MM.1S (cell line): ENCODE measurements at regions not wholly inside any gene's neighbourhood (a gene's known extent, or its start where the extent isn't known, plus 50 kb on each side); places are given as distances from the start of the nearest gene placed in this dataset.

Experiments
- DNase-seq: peaks from one replicate; pipeline ENCODE4 v3.0.0-alpha.2; 2015
- H2AFZ ChIP-seq: fragments of 300-600 bp; sonication (generic); 2 replicates; pipeline ENCODE4 v1.6.0; 2016; ENCODE audit warnings: antibody characterized with exemption, low read length
- H3F3A ChIP-seq: fragments of 300-600 bp; sonication (generic); 2 replicates; pipeline ENCODE4 v1.6.1; 2016; ENCODE audit warnings: mild to moderate bottlenecking, antibody characterized with exemption, low read length, moderate library complexity, mixed read lengths; ENCODE audit not compliant: insufficient read depth
- H3K27ac ChIP-seq: fragments of 300-600 bp; sonication (generic); 2 replicates; pipeline ENCODE4 v1.5.1; 2016; ENCODE audit warnings: mild to moderate bottlenecking, low read length
- H3K27me3 ChIP-seq: fragments of 300-600 bp; sonication (generic); replicated peaks from 2 replicates; pipeline ENCODE4 v1.6.0; 2016; ENCODE audit warnings: low read length; ENCODE audit not compliant: insufficient read depth
- H3K36me3 ChIP-seq: fragments of 300-600 bp; sonication (generic); replicated peaks from 2 replicates; pipeline ENCODE4 v1.6.1; 2016; ENCODE audit warnings: mild to moderate bottlenecking, low read length, mixed read lengths; ENCODE audit not compliant: insufficient read depth
- H3K4me1 ChIP-seq: fragments of 300-600 bp; sonication (generic); 2 replicates; pipeline ENCODE4 v1.6.1; 2016; ENCODE audit warnings: low read length, mixed read lengths
- H3K4me2 ChIP-seq: fragments of 300-600 bp; sonication (generic); 2 replicates; pipeline ENCODE4 v1.6.0; 2016; ENCODE audit warnings: low read depth, low read length
- H3K4me3 ChIP-seq: fragments of 300-600 bp; sonication (generic); 2 replicates; pipeline ENCODE4 v1.5.1; 2016; ENCODE audit warnings: low read length, mixed read lengths
- H3K79me2 ChIP-seq: fragments of 300-600 bp; sonication (generic); 2 replicates; pipeline ENCODE4 v1.6.1; 2016; ENCODE audit warnings: mixed run types, low read length, mixed read lengths
- H3K9ac ChIP-seq: fragments of 300-600 bp; sonication (generic); 2 replicates; pipeline ENCODE4 v1.6.1; 2016; ENCODE audit warnings: low read length, mixed read lengths
- H3K9me2 ChIP-seq: fragments of 300-600 bp; sonication (generic); replicated peaks from 2 replicates; pipeline ENCODE4 v1.6.1; 2016; ENCODE audit warnings: mild to moderate bottlenecking, low read length, mixed read lengths; ENCODE audit not compliant: insufficient read depth
- H3K9me3 ChIP-seq: fragments of 300-600 bp; sonication (generic); replicated peaks from 2 replicates; pipeline ENCODE4 v1.6.1; 2016; ENCODE audit warnings: mild to moderate bottlenecking, low read length, mixed read lengths; ENCODE audit not compliant: insufficient read depth
- H4K20me1 ChIP-seq: fragments of 300-600 bp; sonication (generic); 2 replicates; pipeline ENCODE4 v1.6.1; 2016; ENCODE audit warnings: mild to moderate bottlenecking, low read length, moderate library complexity, mixed read lengths; ENCODE audit not compliant: insufficient read depth
- EZH2 ChIP-seq: fragments of 300-600 bp; sonication (generic); optimal IDR thresholded peaks from 2 replicates; pipeline ENCODE3; 2017; ENCODE audit warnings: low read depth, mild to moderate bottlenecking, antibody characterized with exemption, low read length, mixed read lengths
- EZH2phosphoT487 ChIP-seq: fragments of 300-600 bp; sonication (generic); IDR thresholded peaks from 2 replicates; pipeline ENCODE4 v1.6.1; 2018; ENCODE audit warnings: antibody characterized with exemption, low read length
- TF ChIP-seq, protein P1 (sequence below): fragments of 300-600 bp; sonication (generic); IDR thresholded peaks from 2 replicates; pipeline ENCODE4 v1.5.1; 2016; ENCODE audit warnings: antibody characterized with exemption, low read length, mixed read lengths

DNA sequence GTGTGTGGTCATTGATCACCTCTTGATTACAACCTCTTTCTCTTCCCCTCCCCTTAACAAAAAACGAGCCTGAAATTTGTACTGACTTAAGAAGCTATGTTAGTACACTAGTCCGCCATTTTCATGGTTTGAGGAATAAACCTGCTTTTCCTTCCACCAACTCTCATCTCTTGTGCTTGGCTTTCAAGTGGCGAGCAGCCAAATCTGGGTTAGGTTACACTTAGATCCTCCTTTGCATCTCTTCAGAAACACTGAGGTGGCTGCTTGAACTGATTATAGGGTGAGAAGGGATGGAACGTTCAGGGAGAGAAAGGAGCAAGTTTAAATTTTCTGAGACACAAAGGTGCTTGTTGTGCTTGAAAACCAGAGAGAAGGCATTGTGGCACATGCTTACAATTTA lies 2171.4 kb downstream of the LRRC4C start:
- no peak overlapping the region for H2AFZ ChIP-seq
- no peak overlapping the region for H3K27ac ChIP-seq
- no peak overlapping the region for H3K9ac ChIP-seq
- DNase-seq: no peak
- no peaks in the 10 kb centered on the region for H3K79me2 ChIP-seq
- H3K9me3 ChIP-seq: no peaks in the 10 kb centered on the region
- no peaks in the 10 kb centered on the region for H3K27me3 ChIP-seq
- TF ChIP-seq, protein P1, sequence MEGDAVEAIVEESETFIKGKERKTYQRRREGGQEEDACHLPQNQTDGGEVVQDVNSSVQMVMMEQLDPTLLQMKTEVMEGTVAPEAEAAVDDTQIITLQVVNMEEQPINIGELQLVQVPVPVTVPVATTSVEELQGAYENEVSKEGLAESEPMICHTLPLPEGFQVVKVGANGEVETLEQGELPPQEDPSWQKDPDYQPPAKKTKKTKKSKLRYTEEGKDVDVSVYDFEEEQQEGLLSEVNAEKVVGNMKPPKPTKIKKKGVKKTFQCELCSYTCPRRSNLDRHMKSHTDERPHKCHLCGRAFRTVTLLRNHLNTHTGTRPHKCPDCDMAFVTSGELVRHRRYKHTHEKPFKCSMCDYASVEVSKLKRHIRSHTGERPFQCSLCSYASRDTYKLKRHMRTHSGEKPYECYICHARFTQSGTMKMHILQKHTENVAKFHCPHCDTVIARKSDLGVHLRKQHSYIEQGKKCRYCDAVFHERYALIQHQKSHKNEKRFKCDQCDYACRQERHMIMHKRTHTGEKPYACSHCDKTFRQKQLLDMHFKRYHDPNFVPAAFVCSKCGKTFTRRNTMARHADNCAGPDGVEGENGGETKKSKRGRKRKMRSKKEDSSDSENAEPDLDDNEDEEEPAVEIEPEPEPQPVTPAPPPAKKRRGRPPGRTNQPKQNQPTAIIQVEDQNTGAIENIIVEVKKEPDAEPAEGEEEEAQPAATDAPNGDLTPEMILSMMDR: no peak
- no peaks in the 10 kb centered on the region for H3K36me3 ChIP-seq
- no peaks in the 10 kb centered on the region for H4K20me1 ChIP-seq
- no peak overlapping the region for H3K4me3 ChIP-seq
- no peaks in the 10 kb centered on the region for H3F3A ChIP-seq
- H3K4me1 ChIP-seq: no peaks in the 10 kb centered on the region
- H3K9me2 ChIP-seq: no peaks in the 10 kb centered on the region
- H3K4me2 ChIP-seq: no peak overlapping the region

DNA sequence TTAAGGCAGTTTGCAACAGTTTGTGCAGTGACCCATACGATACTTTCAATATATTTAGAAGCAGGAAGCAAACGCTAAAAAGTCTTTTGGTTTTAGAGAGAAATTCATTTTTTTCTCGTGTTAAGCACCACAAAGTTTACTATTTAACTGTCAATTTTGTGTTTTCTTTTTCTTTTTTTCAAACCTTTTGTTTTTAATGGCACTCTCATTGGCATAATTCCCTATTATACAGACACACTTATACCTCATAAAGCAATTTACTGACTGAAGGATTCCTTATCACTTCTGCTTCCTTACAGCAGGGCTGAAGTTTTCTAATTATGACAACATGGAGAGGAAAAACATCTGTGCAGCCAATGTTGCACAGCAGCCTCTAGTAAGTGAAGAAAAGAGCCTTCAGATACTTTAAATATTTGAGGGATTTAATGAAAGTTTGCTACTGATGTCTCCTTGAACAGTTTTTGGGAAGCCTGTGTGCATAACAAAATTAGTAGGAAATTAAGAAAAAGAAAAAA lies 2191.2 kb downstream of the LRRC4C start:
- no peaks in the 10 kb centered on the region for H3F3A ChIP-seq
- H3K79me2 ChIP-seq: no peaks in the 10 kb centered on the region
- H3K9ac ChIP-seq: no peak overlapping the region
- H3K9me3 ChIP-seq: no peaks in the 10 kb centered on the region
- no peaks in the 10 kb centered on the region for H4K20me1 ChIP-seq
- no peaks in the 10 kb centered on the region for H3K36me3 ChIP-seq
- no peak overlapping the region for H2AFZ ChIP-seq
- H3K4me1 ChIP-seq: no peaks in the 10 kb centered on the region
- no peak overlapping the region for H3K4me2 ChIP-seq
- no peak for DNase-seq
- TF ChIP-seq EZH2 (no peak), EZH2phosphoT487 (no peak)
- TF ChIP-seq, protein P1: no peak
- H3K9me2 ChIP-seq: no peaks in the 10 kb centered on the region
- no peak overlapping the region for H3K27ac ChIP-seq
- H3K27me3 ChIP-seq: no peaks in the 10 kb centered on the region
- no peak overlapping the region for H3K4me3 ChIP-seq

DNA sequence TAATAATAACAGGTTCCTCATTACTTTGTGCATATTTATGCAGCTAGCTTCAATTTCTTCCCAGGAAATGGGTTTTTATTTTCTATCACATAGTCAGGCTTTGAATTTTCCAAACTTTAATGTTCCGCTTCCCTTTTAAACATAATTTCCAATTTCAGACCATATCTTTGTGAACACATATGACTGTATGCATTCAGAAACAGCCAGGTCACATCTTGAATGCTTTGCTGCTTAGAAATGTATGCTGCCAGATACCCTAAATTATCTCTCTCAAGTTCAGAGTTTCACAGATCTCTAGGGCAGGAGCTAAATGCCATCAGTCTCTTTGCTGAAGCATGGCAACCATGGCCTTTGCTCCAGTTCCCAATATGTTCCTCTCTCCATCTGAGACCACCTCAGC lies 2203.8 kb downstream of the LRRC4C start:
- no peaks in the 10 kb centered on the region for H4K20me1 ChIP-seq
- H3F3A ChIP-seq: no peaks in the 10 kb centered on the region
- H2AFZ ChIP-seq: no peak overlapping the region
- TF ChIP-seq EZH2phosphoT487: no peak
- H3K9ac ChIP-seq: no peak overlapping the region
- H3K4me1 ChIP-seq: no peaks in the 10 kb centered on the region
- no peaks in the 10 kb centered on the region for H3K36me3 ChIP-seq
- H3K4me3 ChIP-seq: no peak overlapping the region
- H3K27ac ChIP-seq: no peak overlapping the region
- no peaks in the 10 kb centered on the region for H3K9me3 ChIP-seq
- H3K9me2 ChIP-seq: no peaks in the 10 kb centered on the region
- no peak for DNase-seq
- H3K4me2 ChIP-seq: no peak overlapping the region
- H3K79me2 ChIP-seq: no peaks in the 10 kb centered on the region
- no peaks in the 10 kb centered on the region for H3K27me3 ChIP-seq

DNA sequence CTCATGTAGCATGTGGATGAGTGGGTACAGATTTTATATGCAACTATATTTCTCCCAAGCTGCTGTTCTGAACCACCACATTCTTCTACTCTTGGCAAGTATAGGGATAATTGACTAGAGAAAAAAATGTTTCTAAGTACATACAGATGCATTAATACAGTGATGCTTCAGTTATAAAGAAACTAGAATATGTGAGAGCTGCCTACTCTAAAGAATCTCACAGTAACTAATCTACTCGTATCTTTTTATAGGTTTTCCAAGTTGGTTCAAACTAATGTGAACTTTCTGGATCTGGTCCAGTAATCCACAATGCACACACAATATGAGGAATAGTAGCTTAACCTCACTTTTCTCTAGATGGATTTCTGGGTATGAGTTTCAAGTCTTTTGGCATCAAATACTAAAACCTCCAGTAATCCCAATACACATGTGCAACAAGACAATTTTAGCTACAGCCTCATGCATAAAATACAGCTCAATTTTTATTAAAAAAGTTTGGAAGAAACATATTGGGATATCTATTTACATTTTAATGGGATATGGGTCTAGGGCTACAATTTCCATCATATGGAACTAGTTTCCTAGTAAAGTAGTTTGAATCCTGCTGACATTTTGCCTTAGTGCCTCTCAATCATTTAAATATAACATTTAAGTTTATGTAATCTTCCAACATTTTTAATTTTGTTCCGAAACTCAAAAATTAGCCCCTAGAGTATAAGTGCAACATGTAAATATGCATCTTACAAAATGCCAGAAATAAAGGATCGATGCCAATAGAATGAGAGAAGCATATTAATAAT lies 2209.7 kb downstream of the LRRC4C start:
- no peak for DNase-seq

More for the DNA sequence above, 2209.7 kb downstream of the LRRC4C start:
- H3K36me3 ChIP-seq: no peaks in the 10 kb centered on the region
- no peaks in the 10 kb centered on the region for H3K4me1 ChIP-seq
- no peaks in the 10 kb centered on the region for H3K79me2 ChIP-seq
- no peaks in the 10 kb centered on the region for H3K9me3 ChIP-seq
- H3K9me2 ChIP-seq: no peaks in the 10 kb centered on the region
- H3K27ac ChIP-seq: no peak overlapping the region
- H3K4me2 ChIP-seq: no peak overlapping the region
- H3K4me3 ChIP-seq: no peak overlapping the region
- no peaks in the 10 kb centered on the region for H4K20me1 ChIP-seq
- no peak overlapping the region for H2AFZ ChIP-seq
- no peak overlapping the region for H3K9ac ChIP-seq
- no peaks in the 10 kb centered on the region for H3K27me3 ChIP-seq
- no peak for TF ChIP-seq EZH2phosphoT487
- no peak for TF ChIP-seq EZH2
- TF ChIP-seq, protein P1: no peak
- H3F3A ChIP-seq: no peaks in the 10 kb centered on the region
